ENCODE measurements at regions not wholly inside any gene's neighbourhood (a gene's known extent, or its start where the extent isn't known, plus 50 kb on each side); places are given as distances from the start of the nearest gene placed in this dataset.

GRCh38 chr4:96264941-96265463, 425.1 kb downstream of the PDHA2 start:
- TF ChIP-seq CTCF (IDR thresholded peaks at IDR 0.05) = no peak
- TF ChIP-seq EZH2 (IDR thresholded peaks at IDR 0.05; ENCODE audit: borderline replicate concordance, insufficient read depth, low read depth, low read length, poor library complexity, severe bottlenecking) = no peak
